B cell (primary cell): ENCODE measurements at regions not wholly inside any gene's neighbourhood (a gene's known extent, or its start where the extent isn't known, plus 50 kb on each side); places are given as distances from the start of the nearest gene placed in this dataset.

Experiments
- CTCF ChIP-seq: fragments of 200-600 bp; IDR thresholded peaks from one replicate; pipeline ENCODE4 v1.8.0; 2022; ENCODE audit warnings: antibody characterized with exemption, mild to moderate bottlenecking
- EZH2 ChIP-seq: IDR thresholded peaks from 2 replicates; pipeline ENCODE4 v1.6.1; 2012; ENCODE audit warnings: borderline replicate concordance, low read depth, mild to moderate bottlenecking, moderate library complexity, low read length; ENCODE audit not compliant: insufficient read depth, poor library complexity, severe bottlenecking

- TF ChIP-seq CTCF (no peak), EZH2 (no peak)
Measured at GRCh38 chr4:119765951-119766350, 137.3 kb upstream of the PDE5A start.
